ENCODE measurements at regions not wholly inside any gene's neighbourhood (a gene's known extent, or its start where the extent isn't known, plus 50 kb on each side); places are given as distances from the start of the nearest gene placed in this dataset.

DNA sequence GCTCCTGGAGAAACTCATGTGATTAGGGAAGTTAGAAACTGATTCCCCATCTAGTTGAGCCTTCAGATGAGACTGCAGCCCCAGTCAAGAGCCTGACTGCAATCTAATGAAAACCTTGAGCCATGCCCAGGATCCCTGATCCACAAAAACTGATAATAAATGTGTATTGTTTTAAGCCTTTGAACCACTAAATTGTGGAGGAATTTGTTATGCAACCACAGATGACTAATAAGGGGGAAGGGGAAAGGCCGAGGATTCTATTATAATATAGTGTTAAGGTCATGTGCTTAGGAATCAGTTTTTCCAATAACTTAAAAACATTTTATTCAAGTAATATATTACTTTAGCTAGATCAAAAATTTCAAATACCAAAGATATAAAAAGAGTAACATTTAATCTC lies 52.8 kb upstream of the USP25 start:
- TF ChIP-seq EZH2 (IDR thresholded peaks at IDR 0.05; ENCODE audit: insufficient read depth, poor library complexity, severe bottlenecking): no peak
- TF ChIP-seq EZH2phosphoT487 (IDR thresholded peaks at IDR 0.05; ENCODE audit: insufficient read depth, low read depth): no peak
